GM12873 (cell line): ENCODE measurements at regions not wholly inside any gene's neighbourhood (a gene's known extent, or its start where the extent isn't known, plus 50 kb on each side); places are given as distances from the start of the nearest gene placed in this dataset.

Source experiments
- CTCF ChIP-seq: IDR thresholded peaks from 2 replicates; pipeline ENCODE4 v1.5.1; 2012; ENCODE audit warnings: low read depth, mild to moderate bottlenecking, moderate library complexity, low read length, control low read depth; ENCODE audit not compliant: insufficient read depth; ENCODE audit errors: missing control alignments

GRCh38 chr14:104387022-104388010, 192.2 kb upstream of the C14orf180 start:
- no peak for TF ChIP-seq CTCF

GRCh38 chr14:104388011-104388521, 191.5 kb upstream of the C14orf180 start:
- no peak for TF ChIP-seq CTCF

GRCh38 chr14:104388541-104389325, 190.8 kb upstream of the C14orf180 start:
- no peak for TF ChIP-seq CTCF

GRCh38 chr14:104389326-104390220, 190.0 kb upstream of the C14orf180 start:
- no peak for TF ChIP-seq CTCF

GRCh38 chr14:104390221-104390931, 189.2 kb upstream of the C14orf180 start:
- no peak for TF ChIP-seq CTCF
